ENCODE measurements at regions not wholly inside any gene's neighbourhood (a gene's known extent, or its start where the extent isn't known, plus 50 kb on each side); places are given as distances from the start of the nearest gene placed in this dataset.

GRCh38 chr12:131348646-131349045 is 362.2 kb upstream of the SFSWAP start:
- Mint-ChIP-seq H3K4me3 (no peak overlapping the region), H3K27ac (no peak overlapping the region), H3K36me3 (ENCODE audit: low read depth) (no peaks in the 10 kb centered on the region), H3K27me3 (ENCODE audit: low read depth, poor library complexity) (peaks cover 12% of the 10 kb centered on the region), H3K4me1 (peaks cover 33% of the 10 kb centered on the region), H3K9me3 (no peaks in the 10 kb centered on the region)
- DNase-seq, result no peak
- TF ChIP-seq, protein P1, sequence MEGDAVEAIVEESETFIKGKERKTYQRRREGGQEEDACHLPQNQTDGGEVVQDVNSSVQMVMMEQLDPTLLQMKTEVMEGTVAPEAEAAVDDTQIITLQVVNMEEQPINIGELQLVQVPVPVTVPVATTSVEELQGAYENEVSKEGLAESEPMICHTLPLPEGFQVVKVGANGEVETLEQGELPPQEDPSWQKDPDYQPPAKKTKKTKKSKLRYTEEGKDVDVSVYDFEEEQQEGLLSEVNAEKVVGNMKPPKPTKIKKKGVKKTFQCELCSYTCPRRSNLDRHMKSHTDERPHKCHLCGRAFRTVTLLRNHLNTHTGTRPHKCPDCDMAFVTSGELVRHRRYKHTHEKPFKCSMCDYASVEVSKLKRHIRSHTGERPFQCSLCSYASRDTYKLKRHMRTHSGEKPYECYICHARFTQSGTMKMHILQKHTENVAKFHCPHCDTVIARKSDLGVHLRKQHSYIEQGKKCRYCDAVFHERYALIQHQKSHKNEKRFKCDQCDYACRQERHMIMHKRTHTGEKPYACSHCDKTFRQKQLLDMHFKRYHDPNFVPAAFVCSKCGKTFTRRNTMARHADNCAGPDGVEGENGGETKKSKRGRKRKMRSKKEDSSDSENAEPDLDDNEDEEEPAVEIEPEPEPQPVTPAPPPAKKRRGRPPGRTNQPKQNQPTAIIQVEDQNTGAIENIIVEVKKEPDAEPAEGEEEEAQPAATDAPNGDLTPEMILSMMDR (IDR thresholded peaks at IDR 0.05), result no peak

DNA sequence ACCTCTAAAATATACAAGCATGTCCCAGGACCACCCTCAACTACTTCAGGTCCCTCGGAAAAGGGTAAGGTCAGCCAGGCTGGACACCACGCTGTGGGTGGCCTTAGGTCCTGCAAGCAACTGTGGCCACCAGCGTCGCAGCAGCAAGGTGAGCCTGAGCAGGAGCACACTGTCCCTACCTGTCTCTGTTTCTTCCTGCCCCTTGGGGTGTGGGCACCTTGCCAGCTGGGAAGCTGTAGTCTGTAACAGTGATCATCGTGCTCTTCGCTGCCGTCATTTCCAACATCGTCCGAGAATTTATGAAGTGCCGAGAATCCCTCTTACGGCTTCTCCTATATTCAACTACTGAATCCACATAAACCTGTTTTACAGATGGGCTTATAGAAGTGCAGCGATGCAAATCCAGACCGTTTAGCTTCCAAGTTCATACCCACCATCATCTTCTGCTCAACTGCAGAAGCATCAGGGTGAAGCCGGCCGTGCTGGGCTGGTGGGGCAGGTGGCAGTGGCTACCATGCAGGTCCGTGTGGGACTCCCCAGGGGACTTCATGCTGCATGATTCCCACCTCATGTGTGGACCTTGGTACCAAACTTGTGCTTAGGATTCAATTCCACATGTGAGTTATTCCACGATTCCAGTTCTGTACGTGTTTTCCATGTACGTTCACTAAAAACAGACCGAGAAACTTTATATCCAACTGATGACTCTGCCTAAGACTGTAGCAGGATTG is 361.3 kb upstream of the SFSWAP start:
- H3K4me1 Mint-ChIP-seq, result peaks cover 37% of the 10 kb centered on the region
- no peaks in the 10 kb centered on the region for H3K36me3 Mint-ChIP-seq (ENCODE audit: low read depth)
- peak overlapping the region; percentile 81 for H3K27ac Mint-ChIP-seq
- TF ChIP-seq, protein P1 (IDR thresholded peaks at IDR 0.05), result no peak
- peaks cover 16% of the 10 kb centered on the region for H3K27me3 Mint-ChIP-seq (ENCODE audit: low read depth, poor library complexity)
- DNase-seq, result no peak
- no peak overlapping the region for H3K4me3 Mint-ChIP-seq
- no peaks in the 10 kb centered on the region for H3K9me3 Mint-ChIP-seq

DNA sequence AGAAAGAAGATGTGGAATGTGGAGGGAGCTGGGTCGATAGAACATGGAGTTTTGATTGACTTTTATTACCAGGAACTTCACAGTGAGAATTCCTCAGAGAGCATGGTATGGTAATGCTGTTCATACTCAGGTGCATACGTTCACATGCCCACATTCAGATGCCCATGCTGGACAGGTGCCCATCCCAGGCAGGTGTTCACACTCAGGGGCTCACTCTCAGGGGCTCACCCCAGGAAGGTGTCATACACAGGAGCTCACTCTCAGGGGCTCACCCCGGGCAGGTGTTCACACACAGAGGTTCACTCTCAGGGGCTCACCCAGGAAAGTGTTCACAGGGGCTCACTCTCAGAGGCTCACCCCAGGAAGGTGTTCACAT is 360.0 kb upstream of the SFSWAP start:
- DNase-seq, result no peak
- Mint-ChIP-seq H3K36me3 (ENCODE audit: low read depth) (no peaks in the 10 kb centered on the region), H3K9me3 (no peaks in the 10 kb centered on the region), H3K4me3 (no peak overlapping the region), H3K27me3 (ENCODE audit: low read depth, poor library complexity) (peaks cover 22% of the 10 kb centered on the region), H3K4me1 (peaks cover 46% of the 10 kb centered on the region), H3K27ac (no peak overlapping the region)
- TF ChIP-seq, protein P1 (IDR thresholded peaks at IDR 0.05), result no peak

GRCh38 chr12:131351319-131352028 is 359.4 kb upstream of the SFSWAP start:
- H3K27me3 Mint-ChIP-seq (ENCODE audit: low read depth, poor library complexity), result peaks cover 22% of the 10 kb centered on the region
- H3K4me1 Mint-ChIP-seq, result peaks cover 52% of the 10 kb centered on the region
- no peak overlapping the region for H3K4me3 Mint-ChIP-seq
- no peaks in the 10 kb centered on the region for H3K36me3 Mint-ChIP-seq (ENCODE audit: low read depth)
- DNase-seq, result no peak
- TF ChIP-seq, protein P1 (IDR thresholded peaks at IDR 0.05), result no peak
- no peaks in the 10 kb centered on the region for H3K9me3 Mint-ChIP-seq
- no peak overlapping the region for H3K27ac Mint-ChIP-seq

GRCh38 chr12:131352296-131352900 is 358.5 kb upstream of the SFSWAP start:
- H3K4me3 Mint-ChIP-seq, result no peak overlapping the region
- H3K27ac Mint-ChIP-seq, result no peak overlapping the region
- TF ChIP-seq, protein P1 (IDR thresholded peaks at IDR 0.05), result no peak
- peaks cover 51% of the 10 kb centered on the region for H3K4me1 Mint-ChIP-seq
- no peaks in the 10 kb centered on the region for H3K9me3 Mint-ChIP-seq
- DNase-seq, result no peak
- H3K27me3 Mint-ChIP-seq (ENCODE audit: low read depth, poor library complexity), result peaks cover 22% of the 10 kb centered on the region
- H3K36me3 Mint-ChIP-seq (ENCODE audit: low read depth), result no peaks in the 10 kb centered on the region
